ENCODE measurements at regions not wholly inside any gene's neighbourhood (a gene's known extent, or its start where the extent isn't known, plus 50 kb on each side); places are given as distances from the start of the nearest gene placed in this dataset.
"Not testable (repeated sequence)": the region's sequence is repeated elsewhere in the genome, so short reads cannot be mapped to it uniquely, and the experiment has no call there.

DNA sequence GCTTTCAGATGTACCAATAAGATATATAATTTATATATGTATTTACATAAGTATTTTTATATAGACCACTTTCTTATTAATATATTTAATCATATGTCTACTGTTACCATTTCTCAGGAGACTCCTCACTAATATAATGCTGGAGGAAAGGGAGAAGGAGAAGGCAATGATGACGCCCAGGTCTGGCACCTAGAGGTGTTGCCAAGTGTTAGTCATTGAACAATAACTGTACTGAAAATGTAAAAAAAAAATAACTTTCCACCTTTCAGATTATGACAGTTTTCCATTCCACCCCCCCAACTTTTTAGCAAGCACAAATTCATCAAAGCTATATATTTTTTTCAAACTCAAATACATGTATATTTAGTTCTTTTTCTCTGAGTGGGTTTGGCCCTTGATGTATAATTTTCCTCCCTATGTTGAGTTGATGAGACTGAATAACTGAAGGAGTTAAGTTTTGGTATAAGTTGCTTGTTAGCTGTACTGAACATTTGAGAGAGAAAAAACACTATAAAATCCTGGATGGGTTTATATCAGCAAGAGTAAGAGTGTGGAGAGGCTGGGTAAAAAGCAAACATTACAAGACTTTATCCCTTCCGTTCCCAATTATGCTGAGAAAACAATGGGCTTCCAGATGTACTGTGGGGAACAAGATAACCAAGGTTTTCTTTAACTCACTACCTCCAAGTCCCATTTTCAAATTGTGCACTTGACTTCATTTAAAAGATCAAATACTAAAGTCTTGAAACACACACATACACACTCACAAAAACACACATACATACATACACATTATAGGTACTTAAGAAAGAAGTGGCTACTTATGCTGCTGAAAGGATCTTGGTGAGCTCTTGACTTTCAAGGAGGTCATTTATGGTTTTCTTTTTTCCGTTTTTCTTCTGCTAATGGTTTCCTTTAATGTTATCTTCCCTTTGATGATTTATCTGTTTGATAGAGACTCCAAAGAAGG lies 142.8 kb upstream of the IFNE start:
- Mint-ChIP-seq H3K27me3 (ENCODE audit: unreplicated experiment) (peaks cover 19% of the 10 kb centered on the region), H3K4me1 (ENCODE audit: unreplicated experiment) (no peaks in the 10 kb centered on the region), H3K36me3 (ENCODE audit: unreplicated experiment) (no peaks in the 10 kb centered on the region), H3K9me3 (ENCODE audit: unreplicated experiment) (peaks cover 15% of the 10 kb centered on the region), H3K27ac (ENCODE audit: unreplicated experiment) (no peak overlapping the region), H3K4me3 (ENCODE audit: unreplicated experiment) (no peak overlapping the region)
- TF ChIP-seq, protein P1, sequence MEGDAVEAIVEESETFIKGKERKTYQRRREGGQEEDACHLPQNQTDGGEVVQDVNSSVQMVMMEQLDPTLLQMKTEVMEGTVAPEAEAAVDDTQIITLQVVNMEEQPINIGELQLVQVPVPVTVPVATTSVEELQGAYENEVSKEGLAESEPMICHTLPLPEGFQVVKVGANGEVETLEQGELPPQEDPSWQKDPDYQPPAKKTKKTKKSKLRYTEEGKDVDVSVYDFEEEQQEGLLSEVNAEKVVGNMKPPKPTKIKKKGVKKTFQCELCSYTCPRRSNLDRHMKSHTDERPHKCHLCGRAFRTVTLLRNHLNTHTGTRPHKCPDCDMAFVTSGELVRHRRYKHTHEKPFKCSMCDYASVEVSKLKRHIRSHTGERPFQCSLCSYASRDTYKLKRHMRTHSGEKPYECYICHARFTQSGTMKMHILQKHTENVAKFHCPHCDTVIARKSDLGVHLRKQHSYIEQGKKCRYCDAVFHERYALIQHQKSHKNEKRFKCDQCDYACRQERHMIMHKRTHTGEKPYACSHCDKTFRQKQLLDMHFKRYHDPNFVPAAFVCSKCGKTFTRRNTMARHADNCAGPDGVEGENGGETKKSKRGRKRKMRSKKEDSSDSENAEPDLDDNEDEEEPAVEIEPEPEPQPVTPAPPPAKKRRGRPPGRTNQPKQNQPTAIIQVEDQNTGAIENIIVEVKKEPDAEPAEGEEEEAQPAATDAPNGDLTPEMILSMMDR (IDR thresholded peaks at IDR 0.05) = no peak
- no peak for DNase-seq (ENCODE audit: extremely low spot score, unreplicated experiment)

DNA sequence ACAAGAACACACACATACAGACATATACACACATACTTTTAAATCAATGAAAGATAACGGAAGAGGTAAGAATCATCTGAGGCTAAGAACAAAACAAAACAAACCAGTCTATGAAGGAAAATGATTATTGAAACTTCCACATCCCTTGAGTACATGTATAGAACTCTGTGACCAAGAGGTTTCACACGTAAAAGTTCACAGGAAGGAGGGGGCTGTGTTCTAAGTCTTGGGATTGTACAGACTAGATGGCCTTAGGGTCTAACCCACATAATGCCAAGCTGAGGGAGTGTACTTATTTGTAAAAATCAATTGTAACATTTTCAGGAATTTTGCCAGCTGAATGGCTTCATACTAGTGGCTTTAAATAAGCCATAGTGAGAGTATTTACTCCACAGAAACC lies 144.4 kb upstream of the IFNE start:
- DNase-seq (ENCODE audit: extremely low spot score, unreplicated experiment) = no peak
- Mint-ChIP-seq H3K27me3 (ENCODE audit: unreplicated experiment) (peaks cover 26% of the 10 kb centered on the region), H3K9me3 (ENCODE audit: unreplicated experiment) (peaks cover 15% of the 10 kb centered on the region), H3K4me3 (ENCODE audit: unreplicated experiment) (no peak overlapping the region), H3K36me3 (ENCODE audit: unreplicated experiment) (no peaks in the 10 kb centered on the region), H3K4me1 (ENCODE audit: unreplicated experiment) (no peaks in the 10 kb centered on the region), H3K27ac (ENCODE audit: unreplicated experiment) (no peak overlapping the region)
- TF ChIP-seq, protein P1 (IDR thresholded peaks at IDR 0.05) = no peak

DNA sequence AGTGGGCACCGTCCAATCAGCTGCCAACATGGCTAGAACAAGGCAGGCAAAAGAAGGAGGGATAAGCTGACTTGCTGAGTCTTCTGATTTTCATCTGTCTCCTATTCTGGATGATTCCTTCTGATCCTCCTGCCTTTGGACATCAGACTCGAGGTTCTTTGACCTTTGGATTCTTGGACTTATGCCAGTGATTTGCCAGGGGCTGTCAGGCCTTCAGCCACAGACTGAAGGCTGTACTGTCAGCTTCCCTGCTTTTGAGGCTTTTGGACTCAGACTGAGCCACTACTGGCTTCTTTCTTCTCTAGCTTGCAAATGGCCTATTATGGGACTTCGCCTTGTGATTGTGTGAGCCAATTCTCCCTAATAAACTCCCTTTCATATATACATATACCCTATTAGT lies 146.8 kb upstream of the IFNE start:
- peaks cover 29% of the 10 kb centered on the region for H3K27me3 Mint-ChIP-seq (ENCODE audit: unreplicated experiment)
- not testable (repeated sequence) for H3K4me3 Mint-ChIP-seq (ENCODE audit: unreplicated experiment); H3K4me1 Mint-ChIP-seq (ENCODE audit: unreplicated experiment); H3K27ac Mint-ChIP-seq (ENCODE audit: unreplicated experiment); H3K36me3 Mint-ChIP-seq (ENCODE audit: unreplicated experiment); DNase-seq (ENCODE audit: extremely low spot score, unreplicated experiment)
- H3K9me3 Mint-ChIP-seq (ENCODE audit: unreplicated experiment) = peaks cover 15% of the 10 kb centered on the region

GRCh38 chr9:21634951-21635350 lies 152.8 kb upstream of the IFNE start:
- Mint-ChIP-seq H3K4me1 (ENCODE audit: unreplicated experiment) (no peaks in the 10 kb centered on the region), H3K27ac (ENCODE audit: unreplicated experiment) (no peak overlapping the region), H3K4me3 (ENCODE audit: unreplicated experiment) (no peak overlapping the region), H3K36me3 (ENCODE audit: unreplicated experiment) (no peaks in the 10 kb centered on the region), H3K27me3 (ENCODE audit: unreplicated experiment) (peaks cover 29% of the 10 kb centered on the region), H3K9me3 (ENCODE audit: unreplicated experiment) (peaks cover 3% of the 10 kb centered on the region)
- TF ChIP-seq, protein P1 (IDR thresholded peaks at IDR 0.05) = no peak
- DNase-seq (ENCODE audit: extremely low spot score, unreplicated experiment) = no peak

- DNase-seq (ENCODE audit: extremely low spot score, unreplicated experiment) = no peak
- H3K36me3 Mint-ChIP-seq (ENCODE audit: unreplicated experiment) = peaks cover 2% of the 10 kb centered on the region
- TF ChIP-seq, protein P1 (IDR thresholded peaks at IDR 0.05) = no peak
- peaks cover 9% of the 10 kb centered on the region for H3K9me3 Mint-ChIP-seq (ENCODE audit: unreplicated experiment)
- peaks cover 34% of the 10 kb centered on the region for H3K27me3 Mint-ChIP-seq (ENCODE audit: unreplicated experiment)
- H3K27ac Mint-ChIP-seq (ENCODE audit: unreplicated experiment) = no peak overlapping the region
- no peak overlapping the region for H3K4me3 Mint-ChIP-seq (ENCODE audit: unreplicated experiment)
- H3K4me1 Mint-ChIP-seq (ENCODE audit: unreplicated experiment) = no peaks in the 10 kb centered on the region
Observed at GRCh38 chr9:21638104-21638503, 156.0 kb upstream of the IFNE start.
